Femur (tissue), 1 donor: ENCODE measurements at regions not wholly inside any gene's neighbourhood (a gene's known extent, or its start where the extent isn't known, plus 50 kb on each side); places are given as distances from the start of the nearest gene placed in this dataset.
"Not testable (repeated sequence)": the region's sequence is repeated elsewhere in the genome, so short reads cannot be mapped to it uniquely, and the experiment has no call there.

Experiments
- DNase-seq: peaks from one replicate; pipeline ENCODE4 v3.0.0-alpha.2; 2017

- DNase-seq, result not testable (repeated sequence)
Measured at GRCh38 chr2:87468429-87468981, 279.4 kb upstream of the PLGLB2 start.

GRCh38 chr2:87469180-87470151, 278.4 kb upstream of the PLGLB2 start:
- DNase-seq, result peak; percentile 19

GRCh38 chr2:87470381-87471380, 277.2 kb upstream of the PLGLB2 start:
- DNase-seq, result not testable (repeated sequence)

GRCh38 chr2:87471478-87471877, 276.4 kb upstream of the PLGLB2 start:
- not testable (repeated sequence) for DNase-seq

- not testable (repeated sequence) for DNase-seq
Measured at GRCh38 chr2:87476223-87476872, 271.5 kb upstream of the PLGLB2 start.

GRCh38 chr2:87476936-87477335, 271.0 kb upstream of the PLGLB2 start:
- DNase-seq, result not testable (repeated sequence)

- DNase-seq, result not testable (repeated sequence)
Measured at GRCh38 chr2:87477669-87478428, 270.0 kb upstream of the PLGLB2 start.

GRCh38 chr2:87478911-87479310, 269.0 kb upstream of the PLGLB2 start:
- not testable (repeated sequence) for DNase-seq

- not testable (repeated sequence) for DNase-seq
Measured at GRCh38 chr2:87483093-87483680, 264.7 kb upstream of the PLGLB2 start.

GRCh38 chr2:87484363-87484762, 263.5 kb upstream of the PLGLB2 start:
- DNase-seq, result not testable (repeated sequence)

GRCh38 chr2:87485455-87485854, 262.4 kb upstream of the PLGLB2 start:
- DNase-seq, result not testable (repeated sequence)

GRCh38 chr2:87485884-87486283, 262.0 kb upstream of the PLGLB2 start:
- not testable (repeated sequence) for DNase-seq

- DNase-seq, result not testable (repeated sequence)
Measured at GRCh38 chr2:87486413-87486812, 261.5 kb upstream of the PLGLB2 start.

GRCh38 chr2:87488021-87488420, 259.9 kb upstream of the PLGLB2 start:
- DNase-seq, result not testable (repeated sequence)

GRCh38 chr2:87488991-87489390, 258.9 kb upstream of the PLGLB2 start:
- DNase-seq, result not testable (repeated sequence)

- DNase-seq, result not testable (repeated sequence)
Measured at GRCh38 chr2:87494846-87495245, 253.0 kb upstream of the PLGLB2 start.

GRCh38 chr2:87495455-87495854, 252.4 kb upstream of the PLGLB2 start:
- DNase-seq, result not testable (repeated sequence)

- DNase-seq, result not testable (repeated sequence)
Measured at GRCh38 chr2:87496036-87497006, 251.6 kb upstream of the PLGLB2 start.

- not testable (repeated sequence) for DNase-seq
Measured at GRCh38 chr2:87497135-87497534, 250.8 kb upstream of the PLGLB2 start.

GRCh38 chr2:87497700-87498099, 250.2 kb upstream of the PLGLB2 start:
- not testable (repeated sequence) for DNase-seq
